PFSK-1 (cell line): ENCODE measurements at regions not wholly inside any gene's neighbourhood (a gene's known extent, or its start where the extent isn't known, plus 50 kb on each side); places are given as distances from the start of the nearest gene placed in this dataset.

Experiments used
- POLR2AphosphoS5 ChIP-seq: IDR thresholded peaks from 2 replicates; pipeline ENCODE4 v1.6.1; 2012; ENCODE audit warnings: low read depth, mild to moderate bottlenecking, control low read depth, low read length, moderate library complexity
- SIN3A ChIP-seq: IDR thresholded peaks from 2 replicates; pipeline ENCODE4 v1.6.1; 2012; ENCODE audit warnings: mild to moderate bottlenecking, low read length, moderate library complexity, borderline replicate concordance; ENCODE audit not compliant: insufficient read depth
- TAF1 ChIP-seq: IDR thresholded peaks from 2 replicates; pipeline ENCODE4 v1.6.1; 2012; ENCODE audit warnings: low read length, control low read depth, borderline replicate concordance; ENCODE audit not compliant: insufficient read depth
- TF ChIP-seq, protein P1 (sequence below), 2 experiments: IDR thresholded peaks; 2 replicates each; pipeline versions ENCODE4 v1.6.1 to v1.8.0; 2011 to 2012; ENCODE audit warnings: low read depth in 2 of 2, low read length in 2 of 2, control low read depth in 1 of 2, inconsistent platforms in 1 of 2, mild to moderate bottlenecking in 1 of 2, moderate library complexity in 1 of 2; ENCODE audit not compliant: insufficient read depth in 1 of 2

DNA sequence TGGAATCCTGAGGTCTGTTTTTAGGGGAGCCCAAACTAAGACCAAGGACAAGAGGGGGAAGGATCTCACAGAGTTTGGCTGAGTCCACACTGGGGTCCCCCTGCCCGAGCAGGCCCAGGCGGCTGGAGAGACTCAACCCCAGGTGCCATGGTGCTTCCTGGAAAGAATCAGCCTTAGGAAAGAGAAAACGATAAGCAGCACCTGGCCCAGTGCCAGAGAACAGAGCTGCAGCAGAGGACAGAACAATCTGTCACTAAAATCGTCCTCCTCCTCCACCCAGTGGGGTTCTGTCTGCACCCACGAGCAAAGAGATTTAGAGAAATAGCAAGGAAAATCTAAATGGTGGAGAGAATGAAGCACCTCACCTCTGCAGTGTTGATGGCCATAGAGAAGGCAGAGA, 470.5 kb downstream of the BCOR start:
- TF ChIP-seq POLR2AphosphoS5 (no peak), TAF1 (no peak), SIN3A (no peak)
- TF ChIP-seq, protein P1, sequence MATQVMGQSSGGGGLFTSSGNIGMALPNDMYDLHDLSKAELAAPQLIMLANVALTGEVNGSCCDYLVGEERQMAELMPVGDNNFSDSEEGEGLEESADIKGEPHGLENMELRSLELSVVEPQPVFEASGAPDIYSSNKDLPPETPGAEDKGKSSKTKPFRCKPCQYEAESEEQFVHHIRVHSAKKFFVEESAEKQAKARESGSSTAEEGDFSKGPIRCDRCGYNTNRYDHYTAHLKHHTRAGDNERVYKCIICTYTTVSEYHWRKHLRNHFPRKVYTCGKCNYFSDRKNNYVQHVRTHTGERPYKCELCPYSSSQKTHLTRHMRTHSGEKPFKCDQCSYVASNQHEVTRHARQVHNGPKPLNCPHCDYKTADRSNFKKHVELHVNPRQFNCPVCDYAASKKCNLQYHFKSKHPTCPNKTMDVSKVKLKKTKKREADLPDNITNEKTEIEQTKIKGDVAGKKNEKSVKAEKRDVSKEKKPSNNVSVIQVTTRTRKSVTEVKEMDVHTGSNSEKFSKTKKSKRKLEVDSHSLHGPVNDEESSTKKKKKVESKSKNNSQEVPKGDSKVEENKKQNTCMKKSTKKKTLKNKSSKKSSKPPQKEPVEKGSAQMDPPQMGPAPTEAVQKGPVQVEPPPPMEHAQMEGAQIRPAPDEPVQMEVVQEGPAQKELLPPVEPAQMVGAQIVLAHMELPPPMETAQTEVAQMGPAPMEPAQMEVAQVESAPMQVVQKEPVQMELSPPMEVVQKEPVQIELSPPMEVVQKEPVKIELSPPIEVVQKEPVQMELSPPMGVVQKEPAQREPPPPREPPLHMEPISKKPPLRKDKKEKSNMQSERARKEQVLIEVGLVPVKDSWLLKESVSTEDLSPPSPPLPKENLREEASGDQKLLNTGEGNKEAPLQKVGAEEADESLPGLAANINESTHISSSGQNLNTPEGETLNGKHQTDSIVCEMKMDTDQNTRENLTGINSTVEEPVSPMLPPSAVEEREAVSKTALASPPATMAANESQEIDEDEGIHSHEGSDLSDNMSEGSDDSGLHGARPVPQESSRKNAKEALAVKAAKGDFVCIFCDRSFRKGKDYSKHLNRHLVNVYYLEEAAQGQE (IDR thresholded peaks at IDR 0.05; ENCODE audit: insufficient read depth in 1 of 2, low read depth in 2 of 2, low read length in 2 of 2): no peak
